ENCODE measurements at regions not wholly inside any gene's neighbourhood (a gene's known extent, or its start where the extent isn't known, plus 50 kb on each side); places are given as distances from the start of the nearest gene placed in this dataset.
A peak's percentile ranks its signal among the peaks of the same experiment; 100 is the strongest.

- Histone ChIP-seq H3K9ac (ENCODE audit: low read length) (no peak overlapping the region), H2BK120ac (ENCODE audit: insufficient read depth, low read length, poor library complexity) (peak overlapping the region; percentile 66), H2AK5ac (ENCODE audit: low read length) (peak overlapping the region; percentile 91), H2BK12ac (ENCODE audit: low read length) (peak overlapping the region; percentile 71), H4K12ac (ENCODE audit: low read depth, low read length) (no peak overlapping the region), H3K36me3 (ENCODE audit: control insufficient read depth in 1 of 2, insufficient read depth in 2 of 2, low read length in 2 of 2) (no peaks in the 10 kb centered on the region), H3K27ac (ENCODE audit: low read depth, low read length) (no peak overlapping the region), H3K79me1 (ENCODE audit: low read length) (peaks cover 15% of the 10 kb centered on the region), H3K18ac (ENCODE audit: low read length) (no peak overlapping the region), H3K23ac (ENCODE audit: low read length) (no peak overlapping the region), H3K4me3 (ENCODE audit: low read depth, low read length) (no peak overlapping the region), H3K14ac (ENCODE audit: low read length) (peak overlapping the region; percentile 51), H3K27me3 (ENCODE audit: insufficient read depth, low read length) (no peaks in the 10 kb centered on the region), H3K4ac (ENCODE audit: low read depth, low read length) (no peak overlapping the region), H4K91ac (ENCODE audit: low read depth, low read length) (peak overlapping the region; percentile 37), H3K4me1 (ENCODE audit: control insufficient read depth in 1 of 2, insufficient read depth in 2 of 2, low read length in 2 of 2) (peaks cover 0 to 15% of the 10 kb centered on the region in 2 experiments), H3K4me2 (ENCODE audit: low read length) (no peak overlapping the region), H2BK5ac (ENCODE audit: low read depth, low read length, poor library complexity) (peak overlapping the region; percentile 79), H3K79me2 (ENCODE audit: control insufficient read depth, insufficient read depth, low read length, poor library complexity) (no peaks in the 10 kb centered on the region), H4K8ac (ENCODE audit: low read depth, low read length) (peak overlapping the region; percentile 47), H2AFZ (ENCODE audit: insufficient read depth, low read length, poor library complexity) (no peak overlapping the region), H3K9me3 (ENCODE audit: insufficient read depth, low read depth, low read length) (no peaks in the 10 kb centered on the region)
- WGBS (ENCODE audit: extremely low coverage, insufficient coverage, insufficient read length) = no CpG with 5 or more reads among the region's 1 CpG
- DNase-seq = no peak
Measured at GRCh38 chr2:53131416-53131815, 636.2 kb upstream of the CHAC2 start.

DNA sequence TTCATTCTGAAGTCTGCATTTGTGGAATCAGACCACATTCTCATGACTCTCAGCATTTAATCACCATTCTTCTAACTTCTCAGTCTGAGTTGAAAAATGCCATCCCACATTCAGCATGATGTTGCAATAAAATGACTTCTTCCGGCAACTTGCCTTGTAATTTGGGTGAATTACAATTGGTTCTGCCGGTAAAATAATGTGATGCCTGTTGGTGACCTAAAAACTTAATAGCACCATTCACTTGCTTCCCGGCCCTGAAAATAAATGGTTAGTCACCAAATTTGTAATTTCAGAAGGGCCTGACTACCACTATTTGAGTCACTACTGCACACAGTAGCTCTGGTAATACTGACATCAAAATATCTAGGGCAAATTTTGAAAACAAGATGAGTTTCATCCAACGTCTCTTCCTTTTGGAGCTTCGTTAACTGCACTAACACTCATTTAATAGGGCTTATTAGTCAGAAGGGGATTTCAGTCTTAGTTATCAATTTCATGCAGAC lies 637.1 kb upstream of the CHAC2 start:
- no CpG with 5 or more reads among the region's 5 CpGs for WGBS (ENCODE audit: extremely low coverage, insufficient coverage, insufficient read length)
- Histone ChIP-seq H3K79me1 (ENCODE audit: low read length) (peaks cover 15% of the 10 kb centered on the region), H3K9ac (ENCODE audit: low read length) (no peak overlapping the region), H3K4me1 (ENCODE audit: control insufficient read depth in 1 of 2, insufficient read depth in 2 of 2, low read length in 2 of 2) (peaks cover 0 to 15% of the 10 kb centered on the region in 2 experiments), H3K23ac (ENCODE audit: low read length) (no peak overlapping the region), H3K36me3 (ENCODE audit: control insufficient read depth in 1 of 2, insufficient read depth in 2 of 2, low read length in 2 of 2) (no peaks in the 10 kb centered on the region), H2BK5ac (ENCODE audit: low read depth, low read length, poor library complexity) (no peak overlapping the region), H4K91ac (ENCODE audit: low read depth, low read length) (no peak overlapping the region), H3K18ac (ENCODE audit: low read length) (no peak overlapping the region), H3K4ac (ENCODE audit: low read depth, low read length) (no peak overlapping the region), H3K4me3 (ENCODE audit: low read depth, low read length) (no peak overlapping the region), H4K8ac (ENCODE audit: low read depth, low read length) (no peak overlapping the region), H4K12ac (ENCODE audit: low read depth, low read length) (no peak overlapping the region), H2AK5ac (ENCODE audit: low read length) (no peak overlapping the region), H3K9me3 (ENCODE audit: insufficient read depth, low read depth, low read length) (no peaks in the 10 kb centered on the region), H3K27me3 (ENCODE audit: insufficient read depth, low read length) (no peaks in the 10 kb centered on the region), H3K4me2 (ENCODE audit: low read length) (no peak overlapping the region), H3K79me2 (ENCODE audit: control insufficient read depth, insufficient read depth, low read length, poor library complexity) (no peaks in the 10 kb centered on the region), H3K14ac (ENCODE audit: low read length) (no peak overlapping the region), H2BK120ac (ENCODE audit: insufficient read depth, low read length, poor library complexity) (no peak overlapping the region), H3K27ac (ENCODE audit: low read depth, low read length) (peak overlapping the region; percentile 9), H2BK12ac (ENCODE audit: low read length) (no peak overlapping the region), H2AFZ (ENCODE audit: insufficient read depth, low read length, poor library complexity) (no peak overlapping the region)
- DNase-seq = no peak

- Histone ChIP-seq H2BK5ac (ENCODE audit: low read depth, low read length, poor library complexity) (no peak overlapping the region), H2BK12ac (ENCODE audit: low read length) (no peak overlapping the region), H3K27me3 (ENCODE audit: insufficient read depth, low read length) (no peaks in the 10 kb centered on the region), H3K36me3 (ENCODE audit: control insufficient read depth in 1 of 2, insufficient read depth in 2 of 2, low read length in 2 of 2) (no peaks in the 10 kb centered on the region), H4K8ac (ENCODE audit: low read depth, low read length) (no peak overlapping the region), H3K27ac (ENCODE audit: low read depth, low read length) (peak overlapping the region; percentile 58), H4K91ac (ENCODE audit: low read depth, low read length) (no peak overlapping the region), H3K23ac (ENCODE audit: low read length) (no peak overlapping the region), H3K4me3 (ENCODE audit: low read depth, low read length) (no peak overlapping the region), H3K9me3 (ENCODE audit: insufficient read depth, low read depth, low read length) (no peaks in the 10 kb centered on the region), H3K4ac (ENCODE audit: low read depth, low read length) (no peak overlapping the region), H3K4me2 (ENCODE audit: low read length) (no peak overlapping the region), H3K79me2 (ENCODE audit: control insufficient read depth, insufficient read depth, low read length, poor library complexity) (no peaks in the 10 kb centered on the region), H2AK5ac (ENCODE audit: low read length) (no peak overlapping the region), H2AFZ (ENCODE audit: insufficient read depth, low read length, poor library complexity) (no peak overlapping the region), H3K14ac (ENCODE audit: low read length) (no peak overlapping the region), H3K18ac (ENCODE audit: low read length) (no peak overlapping the region), H3K4me1 (ENCODE audit: control insufficient read depth in 1 of 2, insufficient read depth in 2 of 2, low read length in 2 of 2) (peaks cover 0 to 12% of the 10 kb centered on the region in 2 experiments), H3K9ac (ENCODE audit: low read length) (no peak overlapping the region), H3K79me1 (ENCODE audit: low read length) (peaks cover 13% of the 10 kb centered on the region), H2BK120ac (ENCODE audit: insufficient read depth, low read length, poor library complexity) (no peak overlapping the region), H4K12ac (ENCODE audit: low read depth, low read length) (no peak overlapping the region)
- DNase-seq = peak in 1 of 2 donors; percentile 1
- WGBS (ENCODE audit: extremely low coverage, insufficient coverage, insufficient read length) = no CpG with 5 or more reads among the region's 1 CpG
Measured at GRCh38 chr2:53129851-53130250, 637.8 kb upstream of the CHAC2 start.

- Histone ChIP-seq H3K79me1 (ENCODE audit: low read length) (peaks cover 11% of the 10 kb centered on the region), H3K4ac (ENCODE audit: low read depth, low read length) (no peak overlapping the region), H3K9me3 (ENCODE audit: insufficient read depth, low read depth, low read length) (no peaks in the 10 kb centered on the region), H2BK120ac (ENCODE audit: insufficient read depth, low read length, poor library complexity) (peak overlapping the region; percentile 10), H3K27ac (ENCODE audit: low read depth, low read length) (no peak overlapping the region), H4K12ac (ENCODE audit: low read depth, low read length) (no peak overlapping the region), H3K36me3 (ENCODE audit: control insufficient read depth in 1 of 2, insufficient read depth in 2 of 2, low read length in 2 of 2) (no peaks in the 10 kb centered on the region), H2BK12ac (ENCODE audit: low read length) (peak overlapping the region; percentile 56), H3K4me3 (ENCODE audit: low read depth, low read length) (no peak overlapping the region), H3K4me2 (ENCODE audit: low read length) (no peak overlapping the region), H3K4me1 (ENCODE audit: control insufficient read depth in 1 of 2, insufficient read depth in 2 of 2, low read length in 2 of 2) (peaks cover 0 to 10% of the 10 kb centered on the region in 2 experiments), H4K8ac (ENCODE audit: low read depth, low read length) (peak overlapping the region; percentile 22), H2AFZ (ENCODE audit: insufficient read depth, low read length, poor library complexity) (no peak overlapping the region), H3K14ac (ENCODE audit: low read length) (no peak overlapping the region), H3K79me2 (ENCODE audit: control insufficient read depth, insufficient read depth, low read length, poor library complexity) (no peaks in the 10 kb centered on the region), H3K9ac (ENCODE audit: low read length) (no peak overlapping the region), H2BK5ac (ENCODE audit: low read depth, low read length, poor library complexity) (no peak overlapping the region), H3K18ac (ENCODE audit: low read length) (no peak overlapping the region), H3K27me3 (ENCODE audit: insufficient read depth, low read length) (no peaks in the 10 kb centered on the region), H3K23ac (ENCODE audit: low read length) (no peak overlapping the region), H2AK5ac (ENCODE audit: low read length) (no peak overlapping the region), H4K91ac (ENCODE audit: low read depth, low read length) (peak overlapping the region; percentile 56)
- WGBS (ENCODE audit: extremely low coverage, insufficient coverage, insufficient read length) = no CpG with 5 or more reads among the region's 5 CpGs
- DNase-seq = no peak
Measured at GRCh38 chr2:53127061-53127650, 640.4 kb upstream of the CHAC2 start.

Data from trophoblast cell (in vitro differentiated cells and primary cell).